ENCODE measurements at regions not wholly inside any gene's neighbourhood (a gene's known extent, or its start where the extent isn't known, plus 50 kb on each side); places are given as distances from the start of the nearest gene placed in this dataset.

DNA sequence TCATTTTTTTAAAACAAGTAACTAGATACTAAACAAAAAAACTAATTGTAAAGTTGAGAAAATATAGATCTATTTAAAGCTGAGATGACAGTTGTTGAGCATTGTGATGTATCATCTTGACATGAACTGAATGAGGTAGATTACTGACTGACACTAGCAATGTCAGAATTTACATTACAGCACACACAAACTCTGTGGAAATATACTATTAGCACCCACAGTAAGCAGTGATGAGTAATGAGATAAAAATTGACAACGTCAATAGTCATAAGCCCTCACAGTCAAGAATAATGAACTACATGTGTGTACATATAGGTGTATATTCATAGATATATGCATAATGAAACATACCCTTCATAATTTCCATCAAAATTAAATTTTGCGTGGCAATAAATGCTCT, 368.4 kb downstream of the TFEC start:
- no peaks in the 10 kb centered on the region for H3K79me2 ChIP-seq (ENCODE audit: control insufficient read depth, insufficient read depth, low read length)
- no TSS peak for BruUV-seq (replicated peaks)
- H2AFZ ChIP-seq (ENCODE audit: low read depth, low read length) = no peak overlapping the region
- H3K4me3 ChIP-seq (replicated peaks in 1 of 3; ENCODE audit: insufficient read depth in 1 of 3, low read depth in 1 of 3, low read length in 3 of 3) = no peak overlapping the region
- H3K4me2 ChIP-seq (ENCODE audit: insufficient read depth, low read length) = no peak overlapping the region
- intact Hi-C loops (cut with micrococcal nuclease) (no loop called here), dilution Hi-C loops (cut with MboI; ENCODE audit: extremely low pct_ligation_motif_present, low sequenced_read_pairs) (no loop called here)
- no peaks in the 10 kb centered on the region for H3K36me3 ChIP-seq (ENCODE audit: control insufficient read depth in 2 of 2, extremely low read depth in 1 of 2, insufficient read depth in 2 of 2, low read length in 2 of 2)
- POLR2A ChIA-PET = no interaction called here
- CTCF ChIA-PET = no interaction called here
- H3K9ac ChIP-seq (replicated peaks; ENCODE audit: extremely low read depth, insufficient read depth, low read length) = no peak overlapping the region
- H3K9me3 ChIP-seq (replicated peaks; ENCODE audit: control insufficient read depth, insufficient read depth, low read length) = no peaks in the 10 kb centered on the region
- H4K20me1 ChIP-seq (replicated peaks; ENCODE audit: control insufficient read depth, extremely low read depth, insufficient read depth, low read length) = no peaks in the 10 kb centered on the region
- no peak overlapping the region for H3K27ac ChIP-seq (ENCODE audit: insufficient read depth, low read depth, low read length)
- H3K27me3 ChIP-seq (ENCODE audit: control insufficient read depth in 2 of 2, insufficient read depth in 2 of 2, low read length in 2 of 2) = no peaks in the 10 kb centered on the region
- DNase-seq (ENCODE audit: low read depth, low spot score) (no peak), FAIRE-seq (no peak)
- H3K9me1 ChIP-seq (replicated peaks; ENCODE audit: control insufficient read depth, extremely low read depth, insufficient read depth, low read length) = no peaks in the 10 kb centered on the region
- no peaks in the 10 kb centered on the region for H3K4me1 ChIP-seq (ENCODE audit: control insufficient read depth, extremely low read depth, insufficient read depth, low read length)
- TF ChIP-seq MYC (IDR thresholded peaks at IDR 0.05; ENCODE audit: low read depth, low read length) (no peak), GATA2 (IDR thresholded peaks at IDR 0.05; ENCODE audit: insufficient read depth, insufficient read length, low read depth, low read length) (no peak), JUN (IDR thresholded peaks at IDR 0.05; ENCODE audit: borderline replicate concordance, insufficient read depth, insufficient read length, low read depth) (no peak), FOS (IDR thresholded peaks at IDR 0.05; ENCODE audit: borderline replicate concordance, insufficient read depth, low read length) (no peak), POLR2AphosphoS5 (IDR thresholded peaks at IDR 0.05; ENCODE audit: insufficient read depth, low read depth, low read length) (no peak), EZH2 (IDR thresholded peaks at IDR 0.05; ENCODE audit: borderline replicate concordance, low read depth, low read length, severe bottlenecking) (no peak), POLR2A (IDR thresholded peaks at IDR 0.05; ENCODE audit: low read depth, low read length) (no peak)
- TF ChIP-seq, protein P1, sequence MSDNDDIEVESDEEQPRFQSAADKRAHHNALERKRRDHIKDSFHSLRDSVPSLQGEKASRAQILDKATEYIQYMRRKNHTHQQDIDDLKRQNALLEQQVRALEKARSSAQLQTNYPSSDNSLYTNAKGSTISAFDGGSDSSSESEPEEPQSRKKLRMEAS (IDR thresholded peaks at IDR 0.05; ENCODE audit: insufficient read depth, insufficient read length) = no peak
- TF ChIP-seq, protein P2, sequence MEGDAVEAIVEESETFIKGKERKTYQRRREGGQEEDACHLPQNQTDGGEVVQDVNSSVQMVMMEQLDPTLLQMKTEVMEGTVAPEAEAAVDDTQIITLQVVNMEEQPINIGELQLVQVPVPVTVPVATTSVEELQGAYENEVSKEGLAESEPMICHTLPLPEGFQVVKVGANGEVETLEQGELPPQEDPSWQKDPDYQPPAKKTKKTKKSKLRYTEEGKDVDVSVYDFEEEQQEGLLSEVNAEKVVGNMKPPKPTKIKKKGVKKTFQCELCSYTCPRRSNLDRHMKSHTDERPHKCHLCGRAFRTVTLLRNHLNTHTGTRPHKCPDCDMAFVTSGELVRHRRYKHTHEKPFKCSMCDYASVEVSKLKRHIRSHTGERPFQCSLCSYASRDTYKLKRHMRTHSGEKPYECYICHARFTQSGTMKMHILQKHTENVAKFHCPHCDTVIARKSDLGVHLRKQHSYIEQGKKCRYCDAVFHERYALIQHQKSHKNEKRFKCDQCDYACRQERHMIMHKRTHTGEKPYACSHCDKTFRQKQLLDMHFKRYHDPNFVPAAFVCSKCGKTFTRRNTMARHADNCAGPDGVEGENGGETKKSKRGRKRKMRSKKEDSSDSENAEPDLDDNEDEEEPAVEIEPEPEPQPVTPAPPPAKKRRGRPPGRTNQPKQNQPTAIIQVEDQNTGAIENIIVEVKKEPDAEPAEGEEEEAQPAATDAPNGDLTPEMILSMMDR (IDR thresholded peaks at IDR 0.05; ENCODE audit: extremely low read depth in 1 of 2, insufficient read depth in 1 of 2, low read depth in 1 of 2, low read length in 2 of 2) = no peak

Measured in endothelial cell of umbilical vein (primary cell).